Glutamatergic neuron (in vitro differentiated cells): ENCODE measurements at regions not wholly inside any gene's neighbourhood (a gene's known extent, or its start where the extent isn't known, plus 50 kb on each side); places are given as distances from the start of the nearest gene placed in this dataset.

Experiments
- DNase-seq: peaks from one replicate; pipeline ENCODE4 v3.0.0; 2022
- H3K27ac Mint-ChIP-seq: one replicate; pipeline ENCODE4 v1.8.0; 2020; ENCODE audit warnings: mild to moderate bottlenecking, mixed read lengths, inconsistent platforms; ENCODE audit not compliant: unreplicated experiment
- H3K27me3 Mint-ChIP-seq: one replicate; pipeline ENCODE4 v1.8.0; 2020; ENCODE audit warnings: mild to moderate bottlenecking, moderate library complexity, mixed read lengths, inconsistent platforms; ENCODE audit not compliant: unreplicated experiment
- H3K36me3 Mint-ChIP-seq: one replicate; pipeline ENCODE4 v1.8.0; 2020; ENCODE audit warnings: mild to moderate bottlenecking, mixed read lengths, inconsistent platforms; ENCODE audit not compliant: unreplicated experiment
- H3K4me1 Mint-ChIP-seq: one replicate; pipeline ENCODE4 v1.8.0; 2020; ENCODE audit warnings: mild to moderate bottlenecking, low read depth, mixed read lengths, inconsistent platforms; ENCODE audit not compliant: unreplicated experiment
- H3K4me3 Mint-ChIP-seq: one replicate; pipeline ENCODE4 v1.8.0; 2020; ENCODE audit warnings: mild to moderate bottlenecking, mixed read lengths, inconsistent platforms; ENCODE audit not compliant: unreplicated experiment
- H3K9me3 Mint-ChIP-seq: one replicate; pipeline ENCODE4 v1.8.0; 2020; ENCODE audit warnings: mild to moderate bottlenecking, moderate library complexity, mixed read lengths, inconsistent platforms; ENCODE audit not compliant: unreplicated experiment
- CTCF ChIP-seq: fragments of 200-600 bp; sonication (generic); IDR thresholded peaks from one replicate; pipeline ENCODE4 v1.5.0; 2021; ENCODE audit not compliant: partially characterized antibody, unreplicated experiment

GRCh38 chr6:93786474-93787330, 367.3 kb upstream of the EPHA7 start:
- peak; percentile 17 for DNase-seq
- Mint-ChIP-seq H3K27ac (no peak overlapping the region), H3K9me3 (no peaks in the 10 kb centered on the region), H3K4me3 (no peak overlapping the region), H3K36me3 (no peaks in the 10 kb centered on the region), H3K4me1 (peaks cover 16% of the 10 kb centered on the region), H3K27me3 (peaks cover 3% of the 10 kb centered on the region)
- no peak for TF ChIP-seq CTCF

- Mint-ChIP-seq H3K27me3 (peaks cover 3% of the 10 kb centered on the region), H3K4me3 (no peak overlapping the region), H3K27ac (no peak overlapping the region), H3K4me1 (peaks cover 16% of the 10 kb centered on the region), H3K36me3 (no peaks in the 10 kb centered on the region), H3K9me3 (no peaks in the 10 kb centered on the region)
- TF ChIP-seq CTCF, result no peak
- DNase-seq, result no peak
Measured at GRCh38 chr6:93785694-93786030, 366.3 kb upstream of the EPHA7 start.

- no peak for DNase-seq
- Mint-ChIP-seq H3K27ac (peak overlapping the region; percentile 20), H3K4me1 (peaks cover 16% of the 10 kb centered on the region), H3K36me3 (no peaks in the 10 kb centered on the region), H3K27me3 (peaks cover 3% of the 10 kb centered on the region), H3K9me3 (no peaks in the 10 kb centered on the region), H3K4me3 (no peak overlapping the region)
- no peak for TF ChIP-seq CTCF
Measured at GRCh38 chr6:93784794-93785693, 365.7 kb upstream of the EPHA7 start.

GRCh38 chr6:93779086-93779841, 359.9 kb upstream of the EPHA7 start:
- DNase-seq, result no peak
- H3K4me1 Mint-ChIP-seq, result peaks cover 3% of the 10 kb centered on the region
- TF ChIP-seq CTCF, result no peak

More at GRCh38 chr6:93779086-93779841, 359.9 kb upstream of the EPHA7 start:
- Mint-ChIP-seq H3K36me3 (no peaks in the 10 kb centered on the region), H3K9me3 (peaks cover 2% of the 10 kb centered on the region), H3K4me3 (no peak overlapping the region), H3K27me3 (peaks cover 3% of the 10 kb centered on the region), H3K27ac (peak overlapping the region; percentile 36)
